GM19395 (cell line): ENCODE measurements at regions not wholly inside any gene's neighbourhood (a gene's known extent, or its start where the extent isn't known, plus 50 kb on each side); places are given as distances from the start of the nearest gene placed in this dataset.

Experiments used
- ATAC-seq: cut with Tn5 transposase; IDR thresholded peaks from one replicate; pipeline ENCODE4 v1.9.1; 2021; ENCODE audit warnings: mild to moderate bottlenecking, moderate library complexity; ENCODE audit not compliant: unreplicated experiment

GRCh38 chr11:109735128-109735527 lies 313.1 kb downstream of the C11orf87 start:
- ATAC-seq = no peak

DNA sequence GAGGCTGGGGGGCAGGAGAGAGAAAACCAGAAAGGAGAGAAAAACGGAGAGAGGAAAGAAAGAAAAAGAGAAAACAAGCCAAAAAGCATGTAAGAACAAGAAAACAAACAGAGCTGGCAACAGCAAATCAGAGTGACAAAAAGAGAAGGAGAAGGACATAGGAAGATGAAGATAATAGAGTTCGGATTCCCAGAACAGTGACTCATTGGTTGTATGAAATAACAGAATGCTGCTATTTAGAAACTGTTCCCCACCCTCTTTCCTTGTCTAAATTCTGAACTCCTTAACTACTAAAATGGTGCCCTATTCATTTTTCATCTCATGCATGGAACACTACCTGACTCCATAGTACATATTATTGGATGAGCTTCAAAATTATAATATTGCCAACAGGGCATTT lies 317.4 kb downstream of the C11orf87 start:
- ATAC-seq = no peak

DNA sequence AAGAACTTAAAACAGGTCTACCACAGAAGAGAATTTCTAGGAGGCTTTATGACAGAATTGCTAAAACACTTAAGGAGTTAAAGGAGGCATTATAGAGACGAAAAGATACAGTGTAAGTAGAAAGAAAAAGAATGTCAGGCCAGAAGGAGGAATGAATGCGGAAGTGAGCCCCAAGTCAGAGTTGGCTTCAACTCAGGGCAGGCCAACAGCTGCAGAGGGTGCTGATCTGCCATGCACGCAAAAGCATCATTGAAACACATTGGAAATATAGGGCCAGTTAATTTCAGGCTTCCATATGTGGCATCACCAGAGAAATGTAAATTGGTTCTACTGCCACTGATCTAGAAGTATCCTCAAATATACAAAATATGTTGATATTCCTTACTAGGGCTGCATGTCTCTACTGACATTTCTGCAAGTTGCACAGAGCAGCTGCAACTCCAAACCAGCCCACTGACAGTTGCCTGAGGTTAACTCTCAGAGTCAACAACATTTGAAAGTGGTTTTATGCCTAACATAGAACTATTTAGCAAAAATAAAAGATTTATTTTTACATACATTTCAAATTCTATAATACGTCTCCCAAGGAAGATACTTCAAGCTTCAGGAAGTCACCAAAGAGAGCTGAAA lies 324.1 kb downstream of the C11orf87 start:
- no peak for ATAC-seq

DNA sequence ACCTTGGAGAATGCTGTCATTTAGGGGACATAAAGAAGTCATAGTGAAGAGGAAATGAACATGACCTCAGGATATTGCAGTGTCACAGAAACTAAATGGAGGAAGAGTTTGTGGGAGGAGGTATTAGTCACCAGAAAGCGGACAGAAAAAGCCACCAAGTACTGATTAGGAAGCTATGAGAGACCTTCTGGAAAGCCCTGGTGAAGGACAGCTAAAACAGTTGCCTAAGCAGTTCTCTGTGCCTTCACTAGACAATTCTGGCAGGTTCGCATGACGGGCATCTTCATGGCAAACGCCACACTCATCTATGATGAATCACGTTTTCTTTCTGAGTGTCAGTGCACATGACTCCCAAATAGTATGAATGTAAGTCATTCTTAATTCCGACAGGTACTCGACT lies 325.8 kb downstream of the C11orf87 start:
- ATAC-seq = peak; percentile 63

DNA sequence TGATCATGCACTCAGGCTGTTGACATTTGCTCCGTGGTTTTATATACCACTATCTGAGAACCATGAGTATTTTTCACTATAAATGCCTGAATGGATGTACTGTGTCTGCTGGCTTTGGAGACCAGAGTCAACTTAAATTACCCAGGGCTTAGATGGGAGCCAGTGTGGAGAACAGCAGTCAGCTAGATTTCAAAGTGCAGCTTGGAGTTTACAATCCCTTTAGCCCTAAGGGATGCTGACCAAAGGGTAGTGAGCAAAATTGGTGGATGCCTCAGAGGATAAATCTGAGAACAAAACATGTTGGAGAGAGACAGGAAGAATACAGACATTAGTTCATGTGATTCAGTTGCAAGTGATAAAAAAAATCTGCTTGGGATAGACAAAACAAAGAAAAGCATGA lies 327.5 kb downstream of the C11orf87 start:
- ATAC-seq = no peak

GRCh38 chr11:109750964-109751363 lies 329.0 kb downstream of the C11orf87 start:
- ATAC-seq = no peak

DNA sequence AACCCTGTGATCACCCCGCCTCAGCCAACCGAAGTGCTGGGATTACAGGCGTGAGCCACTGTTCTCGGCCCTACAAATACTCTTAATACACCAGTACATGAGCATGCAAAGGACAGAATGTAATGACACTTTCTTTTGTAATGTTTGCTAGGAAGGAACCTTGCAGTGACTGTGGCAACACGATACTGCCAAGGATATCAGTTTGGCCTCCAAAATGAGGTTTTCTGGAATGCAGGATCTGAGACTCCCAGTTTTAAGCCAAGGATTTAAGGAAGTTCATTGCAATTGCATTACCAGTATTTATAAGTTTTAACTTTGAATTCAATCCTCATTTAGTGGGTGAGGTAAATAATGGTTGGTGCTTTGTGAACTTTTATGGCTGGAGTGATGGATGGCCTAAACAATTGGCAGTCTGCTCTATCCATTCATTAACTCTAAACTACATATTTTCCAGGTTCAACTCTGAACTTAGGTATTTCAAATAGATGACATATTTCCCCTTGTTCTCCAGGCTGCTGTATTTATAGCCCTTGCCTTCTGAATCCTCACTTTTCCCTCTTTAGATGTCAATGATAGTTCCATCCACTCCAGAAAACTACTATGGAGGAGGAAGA lies 330.3 kb downstream of the C11orf87 start:
- no peak for ATAC-seq

GRCh38 chr11:109756521-109756920 lies 334.5 kb downstream of the C11orf87 start:
- ATAC-seq = no peak

- no peak for ATAC-seq
These were observed 335.0 kb downstream of the C11orf87 start for GRCh38 chr11:109756951-109757350.

DNA sequence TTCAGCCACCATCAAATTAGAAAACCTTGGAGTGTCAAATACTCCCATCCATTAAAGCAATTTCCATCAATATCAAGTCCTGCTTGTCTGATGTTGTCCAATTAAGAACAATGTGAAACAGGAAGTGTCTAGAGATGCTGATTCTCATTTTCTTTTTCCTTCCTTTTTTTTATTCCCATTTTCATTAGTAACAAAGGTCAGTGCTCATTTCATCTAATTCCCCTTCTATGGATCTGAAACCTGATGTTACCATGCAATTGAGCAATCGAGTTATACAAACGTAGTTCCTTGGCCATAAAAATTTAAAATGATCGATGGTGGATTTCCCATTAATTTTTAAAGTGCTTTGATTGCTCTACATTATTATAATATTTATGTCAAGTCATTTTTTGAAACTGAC lies 330.6 kb upstream of the ZC3H12C start:
- ATAC-seq = no peak

DNA sequence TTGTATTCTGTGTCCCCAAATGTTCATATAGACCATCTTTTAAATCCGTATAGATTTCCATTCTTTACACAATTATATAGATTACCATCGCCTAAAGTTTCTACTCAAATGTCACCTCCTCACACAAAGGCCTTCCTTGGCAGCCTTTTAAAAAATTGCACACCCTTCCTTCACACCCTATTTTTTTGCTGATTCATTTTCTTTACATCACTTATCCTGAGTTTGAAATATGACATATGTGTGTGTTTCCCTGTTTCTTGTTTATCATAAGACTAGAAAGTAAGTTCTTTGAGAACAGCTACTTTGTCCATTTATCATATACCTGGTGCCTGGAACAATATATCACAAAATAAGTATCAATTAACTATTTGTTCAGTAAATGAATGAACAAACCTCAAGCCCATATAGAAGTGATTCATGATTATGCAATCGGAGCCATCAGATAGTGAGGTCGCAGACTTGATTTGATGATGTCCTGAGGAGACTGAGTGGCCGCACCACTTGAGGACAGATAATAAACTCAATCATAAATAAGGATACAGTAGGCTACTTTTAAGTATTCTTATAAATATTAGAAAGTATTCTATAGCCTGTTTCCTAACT lies 327.4 kb upstream of the ZC3H12C start:
- ATAC-seq = no peak

- no peak for ATAC-seq
These were observed 323.3 kb upstream of the ZC3H12C start for GRCh38 chr11:109769858-109770257.

GRCh38 chr11:109770323-109770722 lies 322.9 kb upstream of the ZC3H12C start:
- no peak for ATAC-seq

DNA sequence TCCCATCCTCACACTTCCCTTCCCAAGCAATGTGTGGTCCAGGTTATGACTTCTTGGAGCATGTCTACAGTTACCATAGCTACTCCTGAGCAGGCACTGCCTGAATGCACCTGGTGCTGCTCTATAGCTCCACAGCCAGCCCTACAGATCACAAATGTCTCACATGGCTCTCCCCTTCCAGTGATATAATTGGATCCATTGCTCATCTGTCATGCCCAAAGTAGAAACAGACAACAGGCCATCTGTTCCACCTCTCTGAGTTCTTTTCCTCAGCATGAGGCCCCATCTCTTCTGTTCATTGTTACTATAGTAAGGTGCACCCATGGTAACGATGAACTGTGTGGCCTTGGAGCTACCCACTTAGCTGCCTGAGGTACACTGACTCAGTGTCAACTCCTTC lies 320.3 kb upstream of the ZC3H12C start:
- ATAC-seq = no peak

DNA sequence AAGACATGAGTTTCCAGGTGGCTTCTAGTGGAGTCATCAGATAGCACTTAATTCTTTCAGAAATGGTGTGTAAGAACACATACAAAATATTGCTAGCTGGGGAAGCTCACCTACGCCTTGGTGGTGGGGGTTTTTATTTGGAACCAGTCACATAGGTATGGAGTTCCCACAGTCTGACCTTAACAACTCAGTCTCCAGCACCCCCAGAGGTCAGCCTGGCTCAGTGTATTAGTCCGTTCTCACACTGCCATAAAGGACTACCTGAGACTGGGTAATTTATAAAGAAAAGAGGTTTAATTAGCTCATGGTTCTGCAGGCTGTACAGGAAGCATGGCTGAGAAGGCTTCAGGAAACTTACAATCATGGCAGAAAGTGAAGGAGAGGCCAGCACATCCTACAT lies 317.5 kb upstream of the ZC3H12C start:
- ATAC-seq = no peak

- no peak for ATAC-seq
These were observed 310.2 kb upstream of the ZC3H12C start for GRCh38 chr11:109783014-109783413.

DNA sequence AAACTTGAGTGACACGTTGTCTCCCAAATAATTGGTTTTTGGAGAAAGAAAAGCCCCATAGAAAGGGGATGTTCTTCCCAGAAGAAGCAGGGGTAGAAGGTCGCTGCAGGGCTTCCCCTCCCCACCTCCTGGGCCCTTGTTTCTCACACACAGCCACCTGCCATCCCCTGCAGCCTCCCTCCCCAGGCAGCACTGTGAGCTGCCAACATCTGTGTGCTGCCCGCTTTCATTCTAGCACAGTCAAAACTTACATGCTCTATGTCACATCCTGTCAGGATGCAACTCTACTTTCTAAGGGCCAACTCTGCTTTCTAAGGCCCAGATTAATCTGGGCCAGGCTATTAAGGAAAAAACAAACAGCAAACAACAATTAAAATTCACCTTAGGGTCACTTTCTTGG lies 309.4 kb upstream of the ZC3H12C start:
- peak; percentile 92 for ATAC-seq

DNA sequence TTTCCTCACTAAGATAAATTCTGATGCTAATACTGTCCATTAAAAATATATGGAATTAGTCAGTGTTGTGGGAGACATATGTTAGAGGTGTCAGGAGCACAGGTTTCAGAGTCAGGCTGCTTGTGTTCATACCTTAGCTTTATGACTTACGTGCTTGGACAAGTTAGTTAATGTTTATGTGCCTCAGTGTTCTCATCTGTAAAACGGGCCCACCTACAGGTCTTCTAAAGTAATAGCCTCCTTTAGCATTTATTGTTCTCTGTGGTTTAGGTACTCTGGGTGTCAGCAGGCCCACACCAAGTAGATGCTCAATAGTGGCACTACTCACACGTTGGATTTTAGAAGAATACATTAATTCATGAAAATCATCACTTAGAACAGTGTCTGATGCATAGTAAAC lies 308.7 kb upstream of the ZC3H12C start:
- peak; percentile 23 for ATAC-seq

- ATAC-seq = no peak
These were observed 308.0 kb upstream of the ZC3H12C start for GRCh38 chr11:109785198-109785597.

DNA sequence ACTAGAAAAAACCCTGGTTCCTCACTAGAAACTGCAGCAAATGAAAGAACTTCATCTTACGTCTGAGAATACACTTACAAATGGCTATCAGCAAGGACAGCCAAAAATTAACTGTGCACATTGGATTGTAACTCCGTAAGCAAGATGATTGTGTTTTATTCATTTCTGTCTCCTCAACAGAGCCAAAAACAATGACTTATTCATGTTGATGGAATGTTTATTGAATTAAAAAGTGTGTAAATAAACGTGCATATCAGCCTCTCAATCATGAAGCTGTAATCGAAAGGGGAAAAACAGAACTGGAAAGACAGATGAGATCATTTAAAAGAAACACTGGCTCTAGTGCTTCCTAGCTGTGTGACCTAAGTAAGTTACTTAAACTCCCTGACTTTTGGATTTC lies 307.5 kb upstream of the ZC3H12C start:
- ATAC-seq = no peak

DNA sequence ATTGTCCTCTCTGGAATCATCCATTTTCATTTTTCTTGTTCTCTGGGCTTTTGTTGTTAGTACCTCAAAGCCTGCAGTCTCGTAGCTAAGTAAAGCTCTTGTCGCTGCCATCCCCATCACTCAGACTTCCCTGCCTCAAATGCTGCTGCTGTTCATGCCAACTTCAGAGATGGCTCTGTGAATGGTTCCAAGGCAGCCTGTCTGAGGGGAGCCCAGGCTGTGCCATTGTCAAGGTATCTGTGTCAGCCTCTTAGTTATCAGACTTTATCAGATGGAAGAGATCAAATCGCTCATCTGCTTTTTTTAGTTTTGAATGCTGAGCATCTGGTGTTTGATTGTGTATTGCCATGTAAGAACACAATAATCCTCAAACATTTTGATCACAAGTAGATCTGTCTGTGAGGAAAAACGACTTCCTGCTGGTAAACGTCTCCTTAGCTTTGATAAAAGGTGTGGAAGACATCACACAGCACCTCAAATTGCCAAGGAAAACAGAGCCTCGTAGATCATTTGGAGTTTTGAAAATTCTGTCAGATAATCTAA lies 304.2 kb upstream of the ZC3H12C start:
- ATAC-seq = no peak

DNA sequence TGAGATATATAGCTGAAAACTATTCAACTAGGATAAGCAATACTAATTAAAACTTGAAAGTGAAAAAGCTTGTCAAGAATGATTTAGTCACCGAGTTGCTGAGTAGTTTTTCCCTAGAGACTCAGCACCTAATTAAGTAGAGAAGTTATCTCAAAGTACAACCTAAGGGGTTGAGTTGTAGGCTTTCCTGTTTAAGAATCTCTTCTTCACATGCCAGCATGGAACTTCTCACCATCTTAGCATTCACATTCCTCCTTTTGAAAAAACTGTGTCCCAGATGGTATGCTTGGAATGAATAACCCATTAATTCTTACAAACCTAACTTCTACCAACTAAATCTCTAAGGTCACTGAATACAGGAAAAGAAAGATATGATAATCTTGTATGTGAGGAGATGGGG lies 303.3 kb upstream of the ZC3H12C start:
- ATAC-seq = no peak
